Liver (tissue), 8 donors: ENCODE measurements at regions not wholly inside any gene's neighbourhood (a gene's known extent, or its start where the extent isn't known, plus 50 kb on each side); places are given as distances from the start of the nearest gene placed in this dataset.

Source experiments
- DNase-seq: peaks from one replicate; pipeline ENCODE4 v3.0.0-alpha.2; 2017; ENCODE audit warnings: low spot score
- H3K27ac ChIP-seq, 2 donors: one replicate each; pipeline ENCODE4 v1.7.0; 2013; ENCODE audit warnings: inconsistent platforms in 2 of 2, low read length in 2 of 2, control low read depth in 1 of 2, low read depth in 1 of 2, mild to moderate bottlenecking in 1 of 2
- H3K27me3 ChIP-seq, 4 donors: one replicate each; pipeline versions ENCODE4 v1.6.1 to v1.7.0; 2013; ENCODE audit warnings: low read length in 3 of 4, inconsistent platforms in 1 of 4, mild to moderate bottlenecking in 1 of 4, moderate library complexity in 1 of 4; ENCODE audit not compliant: control insufficient read depth in 4 of 4, insufficient read depth in 4 of 4
- H3K36me3 ChIP-seq, 4 donors: one replicate each; pipeline versions ENCODE4 v1.6.1 to v1.7.0; 2013; ENCODE audit warnings: low read length in 3 of 4, mild to moderate bottlenecking in 3 of 4, low read depth in 1 of 4, moderate library complexity in 1 of 4; ENCODE audit not compliant: control insufficient read depth in 4 of 4, insufficient read depth in 3 of 4
- H3K4me1 ChIP-seq, 4 donors: one replicate each; pipeline versions ENCODE4 v1.6.1 to v1.7.0; 2013; ENCODE audit warnings: low read length in 3 of 4, mild to moderate bottlenecking in 3 of 4, moderate library complexity in 1 of 4; ENCODE audit not compliant: control insufficient read depth in 4 of 4, insufficient read depth in 4 of 4
- H3K4me3 ChIP-seq, 3 donors: one replicate each; pipeline versions ENCODE4 v1.6.1 to v1.7.0; 2013; ENCODE audit warnings: low read length in 3 of 3, control low read depth in 1 of 3, low read depth in 1 of 3, mild to moderate bottlenecking in 1 of 3
- H3K9ac ChIP-seq, 2 donors: one replicate each; pipeline ENCODE4 v1.7.0; 2013; ENCODE audit warnings: low read length in 2 of 2, mild to moderate bottlenecking in 2 of 2, moderate library complexity in 2 of 2, control low read depth in 1 of 2, low read depth in 1 of 2
- H3K9me3 ChIP-seq, 4 donors: one replicate each; pipeline versions ENCODE4 v1.6.1 to v1.7.0; 2013; ENCODE audit warnings: low read length in 3 of 4; ENCODE audit not compliant: control insufficient read depth in 4 of 4
- CTCF ChIP-seq: fragments of 150-350 bp; IDR thresholded peaks from 2 replicates; pipeline ENCODE4 v1.5.1; 2017; ENCODE audit warnings: improper control_type of control experiment, low read depth, low read length; ENCODE audit not compliant: missing input control
- EGR1 ChIP-seq, 2 donors: IDR thresholded peaks; 2 replicates each; pipeline ENCODE4 v1.6.1; 2016 to 2018; ENCODE audit warnings: antibody characterized with exemption in 2 of 2, low read depth in 2 of 2
- FOXA1 ChIP-seq: IDR thresholded peaks from 2 replicates; pipeline ENCODE4 v1.6.1; 2016; ENCODE audit warnings: antibody characterized with exemption
- FOXA2 ChIP-seq: IDR thresholded peaks from 2 replicates; pipeline ENCODE4 v1.6.1; 2016; ENCODE audit warnings: antibody characterized with exemption
- GABPA ChIP-seq, 2 donors: IDR thresholded peaks in 1 of 2; conservative IDR thresholded peaks in 1 of 2; 2 replicates each; pipeline ENCODE4 v1.6.1; 2016; ENCODE audit warnings: antibody characterized with exemption in 2 of 2, mild to moderate bottlenecking in 1 of 2, moderate library complexity in 1 of 2
- HNF4A ChIP-seq, 2 donors: conservative IDR thresholded peaks; 2 replicates each; pipeline ENCODE4 v1.6.1; 2016; ENCODE audit warnings: antibody characterized with exemption in 2 of 2, mild to moderate bottlenecking in 2 of 2
- HNF4G ChIP-seq: IDR thresholded peaks from 2 replicates; pipeline ENCODE4 v1.6.1; 2016; ENCODE audit warnings: antibody characterized with exemption
- JUND ChIP-seq, 2 donors: IDR thresholded peaks; 2 replicates each; pipeline ENCODE4 v1.6.1; 2016; ENCODE audit warnings: antibody characterized with exemption in 2 of 2
- MAX ChIP-seq: IDR thresholded peaks from 2 replicates; pipeline ENCODE4 v1.6.1; 2016; ENCODE audit warnings: antibody characterized with exemption
- RAD21 ChIP-seq, 2 donors: IDR thresholded peaks; 2 replicates each; pipeline ENCODE4 v1.6.1; 2016; ENCODE audit warnings: antibody characterized with exemption in 2 of 2, mild to moderate bottlenecking in 2 of 2
- REST ChIP-seq: IDR thresholded peaks from 2 replicates; pipeline ENCODE4 v1.6.1; 2016; ENCODE audit warnings: antibody characterized with exemption, mild to moderate bottlenecking
- RXRA ChIP-seq, 2 donors: IDR thresholded peaks; 2 replicates each; pipeline ENCODE4 v1.6.1; 2017 to 2018; ENCODE audit warnings: antibody characterized with exemption in 2 of 2, mild to moderate bottlenecking in 1 of 2
- SP1 ChIP-seq: IDR thresholded peaks from 2 replicates; pipeline ENCODE4 v1.6.1; 2018; ENCODE audit warnings: antibody characterized with exemption, mild to moderate bottlenecking
- TAF1 ChIP-seq: conservative IDR thresholded peaks from 2 replicates; pipeline ENCODE4 v1.6.1; 2016; ENCODE audit warnings: antibody characterized with exemption, mild to moderate bottlenecking
- YY1 ChIP-seq: IDR thresholded peaks from 2 replicates; pipeline ENCODE4 v1.6.1; 2016; ENCODE audit warnings: antibody characterized with exemption, mild to moderate bottlenecking
- WGBS: extraction: QIAGEN DNeasy Blood & Tissue Kit; methylation state at CpG from one replicate; pipeline ENCODE4 v1.1.7; 2013; 5-methylcytosine and 5-hydroxymethylcytosine counted together
- TF ChIP-seq, protein P1 (sequence below): IDR thresholded peaks from 2 replicates; pipeline ENCODE4 v1.6.1; 2016; ENCODE audit warnings: antibody characterized with exemption
- TF ChIP-seq, protein P2 (sequence below): IDR thresholded peaks from 2 replicates; pipeline ENCODE4 v1.6.1; 2016; ENCODE audit warnings: antibody characterized with exemption
- donor health status: healthy.
- donor health status: healthy.
- donor health status: healthy.
- donor health status: healthy.
- donor health status: healthy.

GRCh38 chr2:145020139-145020538, 500.2 kb upstream of the ZEB2 start:
- DNase-seq: no peak
- Histone ChIP-seq H3K4me3 (no peak overlapping the region), H3K27me3 (no peaks in the 10 kb centered on the region), H3K9ac (no peak overlapping the region), H3K27ac (no peak overlapping the region), H3K4me1 (no peaks in the 10 kb centered on the region), H3K9me3 (no peaks in the 10 kb centered on the region), H3K36me3 (no peaks in the 10 kb centered on the region)
- WGBS: 89% methylated on average over 2 of the region's 2 CpGs
- TF ChIP-seq GABPA (IDR thresholded peaks at IDR 0.05 in 1 of 2, conservative IDR thresholded peaks at IDR 0.05 in 1 of 2) (no peak), HNF4A (conservative IDR thresholded peaks at IDR 0.05) (no peak), RAD21 (IDR thresholded peaks at IDR 0.05) (no peak), HNF4G (no peak), RXRA (IDR thresholded peaks at IDR 0.05) (no peak)

- H3K9ac ChIP-seq: no peak overlapping the region
- DNase-seq: no peak
- no peaks in the 10 kb centered on the region for H3K4me1 ChIP-seq
- H3K27ac ChIP-seq: no peak overlapping the region
- TF ChIP-seq, protein P1, sequence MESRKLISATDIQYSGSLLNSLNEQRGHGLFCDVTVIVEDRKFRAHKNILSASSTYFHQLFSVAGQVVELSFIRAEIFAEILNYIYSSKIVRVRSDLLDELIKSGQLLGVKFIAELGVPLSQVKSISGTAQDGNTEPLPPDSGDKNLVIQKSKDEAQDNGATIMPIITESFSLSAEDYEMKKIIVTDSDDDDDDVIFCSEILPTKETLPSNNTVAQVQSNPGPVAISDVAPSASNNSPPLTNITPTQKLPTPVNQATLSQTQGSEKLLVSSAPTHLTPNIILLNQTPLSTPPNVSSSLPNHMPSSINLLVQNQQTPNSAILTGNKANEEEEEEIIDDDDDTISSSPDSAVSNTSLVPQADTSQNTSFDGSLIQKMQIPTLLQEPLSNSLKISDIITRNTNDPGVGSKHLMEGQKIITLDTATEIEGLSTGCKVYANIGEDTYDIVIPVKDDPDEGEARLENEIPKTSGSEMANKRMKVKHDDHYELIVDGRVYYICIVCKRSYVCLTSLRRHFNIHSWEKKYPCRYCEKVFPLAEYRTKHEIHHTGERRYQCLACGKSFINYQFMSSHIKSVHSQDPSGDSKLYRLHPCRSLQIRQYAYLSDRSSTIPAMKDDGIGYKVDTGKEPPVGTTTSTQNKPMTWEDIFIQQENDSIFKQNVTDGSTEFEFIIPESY: no peak
- TF ChIP-seq RXRA (IDR thresholded peaks at IDR 0.05) (no peak), YY1 (no peak), JUND (IDR thresholded peaks at IDR 0.05) (no peak), MAX (no peak), HNF4G (no peak), SP1 (no peak), GABPA (IDR thresholded peaks at IDR 0.05 in 1 of 2, conservative IDR thresholded peaks at IDR 0.05 in 1 of 2) (no peak), TAF1 (no peak), HNF4A (conservative IDR thresholded peaks at IDR 0.05) (no peak), EGR1 (IDR thresholded peaks at IDR 0.05; ENCODE audit: low read depth in 2 of 2) (no peak), REST (no peak), FOXA2 (no peak), FOXA1 (no peak), CTCF (no peak)
- TF ChIP-seq, protein P2, sequence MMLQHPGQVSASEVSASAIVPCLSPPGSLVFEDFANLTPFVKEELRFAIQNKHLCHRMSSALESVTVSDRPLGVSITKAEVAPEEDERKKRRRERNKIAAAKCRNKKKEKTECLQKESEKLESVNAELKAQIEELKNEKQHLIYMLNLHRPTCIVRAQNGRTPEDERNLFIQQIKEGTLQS: no peak
- H3K4me3 ChIP-seq: no peak overlapping the region
- H3K36me3 ChIP-seq: no peaks in the 10 kb centered on the region
- H3K9me3 ChIP-seq: no peaks in the 10 kb centered on the region
- 53% methylated on average over 5 of the region's 5 CpGs for WGBS
- no peaks in the 10 kb centered on the region for H3K27me3 ChIP-seq
Observed at GRCh38 chr2:145018502-145018901, 498.6 kb upstream of the ZEB2 start.
